HTR-8/SVneo (cell line): ENCODE measurements at regions not wholly inside any gene's neighbourhood (a gene's known extent, or its start where the extent isn't known, plus 50 kb on each side); places are given as distances from the start of the nearest gene placed in this dataset.
A peak's percentile ranks its signal among the peaks of the same experiment; 100 is the strongest.

Experiments used
- DNase-seq: peaks from one replicate; pipeline ENCODE4 v3.0.0; 2011; ENCODE audit warnings: low spot score, mixed read lengths; ENCODE audit not compliant: insufficient read length
- FAIRE-seq: peaks from 2 replicates; lab custom pipeline; 2011; peaks lifted over from hg19 to GRCh38; lab: Jason Lieb, UNC

- FAIRE-seq (no peak), DNase-seq (no peak)
Measured at GRCh38 chr1:214198571-214198970, 82.4 kb upstream of the SMYD2 start.

GRCh38 chr1:214199585-214199984 is 81.4 kb upstream of the SMYD2 start:
- FAIRE-seq (no peak), DNase-seq (no peak)

- no peak for DNase-seq
- FAIRE-seq: no peak
Measured at GRCh38 chr1:214202992-214203391, 78.0 kb upstream of the SMYD2 start.

- FAIRE-seq (no peak), DNase-seq (no peak)
Measured at GRCh38 chr1:214205053-214205452, 75.9 kb upstream of the SMYD2 start.

- no peak for FAIRE-seq
Measured at GRCh38 chr1:214208460-214208859, 72.5 kb upstream of the SMYD2 start.

GRCh38 chr1:214209260-214209808 is 71.6 kb upstream of the SMYD2 start:
- DNase-seq (no peak), FAIRE-seq (no peak)

More at GRCh38 chr1:214208460-214208859, 72.5 kb upstream of the SMYD2 start:
- DNase-seq: no peak

- DNase-seq (peak; percentile 6), FAIRE-seq (no peak)
Measured at GRCh38 chr1:214213136-214213535, 67.8 kb upstream of the SMYD2 start.

GRCh38 chr1:214214851-214215250 is 66.1 kb upstream of the SMYD2 start:
- FAIRE-seq (no peak), DNase-seq (no peak)

GRCh38 chr1:214215583-214215982 is 65.4 kb upstream of the SMYD2 start:
- DNase-seq: no peak
- no peak for FAIRE-seq

- FAIRE-seq (no peak), DNase-seq (no peak)
Measured at GRCh38 chr1:214216021-214216420, 64.9 kb upstream of the SMYD2 start.

- DNase-seq (no peak), FAIRE-seq (no peak)
Measured at GRCh38 chr1:214216779-214217178, 64.2 kb upstream of the SMYD2 start.

- FAIRE-seq (no peak), DNase-seq (no peak)
Measured at GRCh38 chr1:214219902-214220301, 61.1 kb upstream of the SMYD2 start.

GRCh38 chr1:214220891-214221290 is 60.1 kb upstream of the SMYD2 start:
- DNase-seq: no peak
- no peak for FAIRE-seq

GRCh38 chr1:214224611-214225354 is 56.2 kb upstream of the SMYD2 start:
- no peak for DNase-seq
- FAIRE-seq: no peak

GRCh38 chr1:214228976-214229375 is 52.0 kb upstream of the SMYD2 start:
- FAIRE-seq: no peak

GRCh38 chr1:214229736-214230135 is 51.2 kb upstream of the SMYD2 start:
- no peak for FAIRE-seq
- no peak for DNase-seq

More at GRCh38 chr1:214228976-214229375, 52.0 kb upstream of the SMYD2 start:
- DNase-seq: no peak
